ENCODE measurements at regions not wholly inside any gene's neighbourhood (a gene's known extent, or its start where the extent isn't known, plus 50 kb on each side); places are given as distances from the start of the nearest gene placed in this dataset.

GRCh38 chr5:2220741-2221140 lies 338.0 kb upstream of the IRX4 start (continued):
- no peak for TF ChIP-seq ATF3 (IDR thresholded peaks at IDR 0.05)
- TF ChIP-seq ZBTB33 (IDR thresholded peaks at IDR 0.05; ENCODE audit: extremely low read depth, insufficient replicate concordance, low read length), result no peak
- no peak for TF ChIP-seq POLR2AphosphoS5 (IDR thresholded peaks at IDR 0.05; ENCODE audit: low read depth, low read length)
- no peak for TF ChIP-seq FOSL1 (IDR thresholded peaks at IDR 0.05; ENCODE audit: low read depth)

- no peak overlapping the region for H2AFZ ChIP-seq (ENCODE audit: low read depth, low read length, poor library complexity, severe bottlenecking)
- no peaks in the 10 kb centered on the region for H3K9me2 ChIP-seq (ENCODE audit: insufficient read depth)
- no peaks in the 10 kb centered on the region for H3K79me2 ChIP-seq (ENCODE audit: insufficient read depth, low read length)
- ATAC-seq (no peak), DNase-seq (ENCODE audit: low read depth, low spot score) (no peak)
- ChIA-PET CTCF (no interaction called here), RAD21 (ENCODE audit: low non-redundant PET in 1 of 2, low total read pairs in 2 of 2, uncharacterized antibody in 2 of 2, unreplicated experiment in 2 of 2) (no interaction called here), POLR2A (no interaction called here)
- H3K27ac ChIP-seq (ENCODE audit: low read depth, low read length), result no peak overlapping the region
- no peak overlapping the region for H3K4me3 ChIP-seq (replicated peaks in 1 of 2; ENCODE audit: low read depth in 1 of 2, low read length in 2 of 2)
- H3K9me3 ChIP-seq (ENCODE audit: control insufficient read depth in 1 of 2, insufficient read depth in 1 of 2, low read depth in 1 of 2, low read length in 2 of 2), result no peaks in the 10 kb centered on the region
- H3K27me3 ChIP-seq (ENCODE audit: insufficient read depth, low read length), result peaks cover 15% of the 10 kb centered on the region; the same call in 1 of the 2 replicates
- no peaks in the 10 kb centered on the region for H4K20me1 ChIP-seq (ENCODE audit: insufficient read depth)
- H3K4me1 ChIP-seq (ENCODE audit: control insufficient read depth in 1 of 2, insufficient read depth in 2 of 2, low read length in 2 of 2), result no peaks in the 10 kb centered on the region
- no peak overlapping the region for H3K9ac ChIP-seq (ENCODE audit: low read length)
- TF ChIP-seq ZNF274 (IDR thresholded peaks at IDR 0.05; ENCODE audit: low read depth, low read length) (no peak), SIN3A (IDR thresholded peaks at IDR 0.05; ENCODE audit: low read depth) (no peak), POLR2AphosphoS5 (IDR thresholded peaks at IDR 0.05; ENCODE audit: low read depth, low read length) (no peak), YY1 (IDR thresholded peaks at IDR 0.05; ENCODE audit: extremely low read depth, insufficient replicate concordance, low read depth, low read length) (no peak), ZFX (IDR thresholded peaks at IDR 0.05) (no peak), MAX (IDR thresholded peaks at IDR 0.05) (no peak), ZBTB33 (IDR thresholded peaks at IDR 0.05; ENCODE audit: extremely low read depth, insufficient replicate concordance, low read length) (no peak), ATF3 (IDR thresholded peaks at IDR 0.05) (no peak), TCF7L2 (IDR thresholded peaks at IDR 0.05; ENCODE audit: borderline replicate concordance, extremely low read depth, insufficient read depth, insufficient read length) (no peak), CBX3 (IDR thresholded peaks at IDR 0.05; ENCODE audit: low read depth) (no peak), ELF1 (IDR thresholded peaks at IDR 0.05; ENCODE audit: borderline replicate concordance, low read depth) (no peak), SRF (IDR thresholded peaks at IDR 0.05; ENCODE audit: low read depth) (no peak), FOSL1 (IDR thresholded peaks at IDR 0.05; ENCODE audit: low read depth) (no peak), POLR2A (IDR thresholded peaks at IDR 0.05; ENCODE audit: borderline replicate concordance, extremely low read depth, insufficient read depth, insufficient read length) (no peak), CEBPB (IDR thresholded peaks at IDR 0.05; ENCODE audit: low read depth) (no peak), RAD21 (IDR thresholded peaks at IDR 0.05; ENCODE audit: low read depth) (no peak), EZH2phosphoT487 (IDR thresholded peaks at IDR 0.05; ENCODE audit: borderline replicate concordance) (no peak), SP1 (IDR thresholded peaks at IDR 0.05; ENCODE audit: low read depth) (no peak), EZH2 (IDR thresholded peaks at IDR 0.05) (no peak), JUND (IDR thresholded peaks at IDR 0.05) (no peak)
- BruUV-seq (replicated peaks), result no TSS peak
- intact Hi-C loops (cut with micrococcal nuclease), result no loop called here
- no peak overlapping the region for H3K4me2 ChIP-seq (ENCODE audit: low read length)
- H3K36me3 ChIP-seq (ENCODE audit: control insufficient read depth in 1 of 2, insufficient read depth in 2 of 2, low read length in 2 of 2), result no peaks in the 10 kb centered on the region
Observed at GRCh38 chr5:2219149-2219776, 336.5 kb upstream of the IRX4 start.

Measured in HCT116 (cell line).